Inferior parietal cortex (tissue), 1 donor: ENCODE measurements at regions not wholly inside any gene's neighbourhood (a gene's known extent, or its start where the extent isn't known, plus 50 kb on each side); places are given as distances from the start of the nearest gene placed in this dataset.
"Not testable (repeated sequence)": the region's sequence is repeated elsewhere in the genome, so short reads cannot be mapped to it uniquely, and the experiment has no call there.

Source experiments
- DNase-seq: peaks from one replicate; pipeline ENCODE4 v3.0.0-alpha.2; 2016; ENCODE audit errors: extremely low spot score

GRCh38 chr6:8361259-8361658 is 74.1 kb downstream of the SLC35B3 start:
- no peak for DNase-seq

- DNase-seq = no peak
Measured at GRCh38 chr6:8352966-8353340, 82.4 kb downstream of the SLC35B3 start.

- DNase-seq = no peak
Measured at GRCh38 chr6:8352335-8352965, 82.9 kb downstream of the SLC35B3 start.

GRCh38 chr6:8343600-8343999 is 91.7 kb downstream of the SLC35B3 start:
- no peak for DNase-seq

- DNase-seq = no peak
Measured at GRCh38 chr6:8342241-8342819, 93.0 kb downstream of the SLC35B3 start.

GRCh38 chr6:8337147-8337546 is 98.2 kb downstream of the SLC35B3 start:
- DNase-seq = no peak

- DNase-seq = no peak
Measured at GRCh38 chr6:8336406-8337057, 98.8 kb downstream of the SLC35B3 start.

GRCh38 chr6:8335896-8336295 is 99.4 kb downstream of the SLC35B3 start:
- DNase-seq = no peak

GRCh38 chr6:8335381-8335780 is 100.0 kb downstream of the SLC35B3 start:
- no peak for DNase-seq

- DNase-seq = no peak
Measured at GRCh38 chr6:8334113-8334512, 101.2 kb downstream of the SLC35B3 start.

- no peak for DNase-seq
Measured at GRCh38 chr6:8329562-8329961, 105.8 kb downstream of the SLC35B3 start.

GRCh38 chr6:8325743-8326142 is 109.6 kb downstream of the SLC35B3 start:
- DNase-seq = no peak

- no peak for DNase-seq
Measured at GRCh38 chr6:8322659-8323058, 112.7 kb downstream of the SLC35B3 start.

GRCh38 chr6:8321671-8322404 is 113.5 kb downstream of the SLC35B3 start:
- no peak for DNase-seq

- no peak for DNase-seq
Measured at GRCh38 chr6:8315154-8315553, 120.2 kb downstream of the SLC35B3 start.

GRCh38 chr6:8301502-8301901 is 133.8 kb downstream of the SLC35B3 start:
- DNase-seq = no peak

GRCh38 chr6:8299034-8299433 is 136.3 kb downstream of the SLC35B3 start:
- DNase-seq = no peak

- DNase-seq = not testable (repeated sequence)
Measured at GRCh38 chr6:8282946-8283345, 152.4 kb downstream of the SLC35B3 start.

GRCh38 chr6:8282380-8282779 is 153.0 kb downstream of the SLC35B3 start:
- no peak for DNase-seq

GRCh38 chr6:8279041-8279805 is 156.1 kb downstream of the SLC35B3 start:
- no peak for DNase-seq

- DNase-seq = no peak
Measured at GRCh38 chr6:8278562-8278961, 156.8 kb downstream of the SLC35B3 start.

GRCh38 chr6:8277769-8278168 is 157.6 kb downstream of the SLC35B3 start:
- DNase-seq = no peak
